WTC11 (cell line): ENCODE measurements at regions not wholly inside any gene's neighbourhood (a gene's known extent, or its start where the extent isn't known, plus 50 kb on each side); places are given as distances from the start of the nearest gene placed in this dataset.

Source experiments
- ATAC-seq: fragments of 200-7000 bp; cut with Tn5 transposase; 2 replicates; pipeline ENCODE4 v1.10.0; 2021; ENCODE audit warnings: mild to moderate bottlenecking, moderate library complexity
- CTCF ChIA-PET: fragments of 300-600 bp; sonication (Branson Sonifier 250); formaldehyde crosslinking; loops from one replicate; lab custom pipeline; 2021; ENCODE audit warnings: antibody characterized with exemption; lab: Charles Lee
- POLR2A ChIA-PET: fragments of 350-600 bp; sonication (Branson Sonifier 250); formaldehyde crosslinking; loops from one replicate; lab custom pipeline; 2021; ENCODE audit warnings: antibody characterized with exemption; lab: Charles Lee
- DNase-seq: peaks from one replicate; pipeline ENCODE4 v3.0.0; 2021; ENCODE audit warnings: low spot score
- H3K27ac Mint-ChIP-seq: 2 replicates; pipeline ENCODE4 v1.8.0; 2021; ENCODE audit warnings: mixed read lengths
- H3K27me3 Mint-ChIP-seq: 2 replicates; pipeline ENCODE4 v1.8.0; 2021; ENCODE audit warnings: low read depth, mild to moderate bottlenecking, moderate library complexity, mixed read lengths
- H3K36me3 Mint-ChIP-seq: 2 replicates; pipeline ENCODE4 v1.8.0; 2021; ENCODE audit warnings: mixed read lengths
- H3K4me1 Mint-ChIP-seq: 2 replicates; pipeline ENCODE4 v1.8.0; 2022; ENCODE audit warnings: mixed read lengths
- H3K4me3 Mint-ChIP-seq: 2 replicates; pipeline ENCODE4 v1.8.0; 2021; ENCODE audit warnings: mild to moderate bottlenecking, moderate library complexity, mixed read lengths
- H3K9me3 Mint-ChIP-seq: 2 replicates; pipeline ENCODE4 v1.8.0; 2021; ENCODE audit warnings: mixed read lengths
- ATF1 ChIP-seq: sonication (generic); formaldehyde crosslinking; IDR thresholded peaks from 2 replicates; pipeline ENCODE4 v1.8.1; 2023; ENCODE audit warnings: mild to moderate bottlenecking, moderate library complexity, missing genetic modification reagents
- ATF3 ChIP-seq: sonication (generic); formaldehyde crosslinking; conservative IDR thresholded peaks from 2 replicates; pipeline ENCODE4 v1.8.1; 2022; ENCODE audit warnings: mild to moderate bottlenecking, missing genetic modification reagents
- E2F1 ChIP-seq: sonication (generic); formaldehyde crosslinking; IDR thresholded peaks from 2 replicates; pipeline ENCODE4 v1.8.0; 2022; ENCODE audit warnings: mild to moderate bottlenecking, missing genetic modification reagents
- EMX1 ChIP-seq: fragments of 250-450 bp; sonication (Bioruptor Pico); IDR thresholded peaks from 2 replicates; pipeline ENCODE4 v1.8.0; 2021; ENCODE audit warnings: mild to moderate bottlenecking
- ETV6 ChIP-seq: sonication (generic); formaldehyde crosslinking; IDR thresholded peaks from 2 replicates; pipeline ENCODE4 v1.8.1; 2022; ENCODE audit warnings: mild to moderate bottlenecking, missing genetic modification reagents
- FOXK1 ChIP-seq: sonication (generic); formaldehyde crosslinking; IDR thresholded peaks from 2 replicates; pipeline ENCODE4 v1.8.0; 2022; ENCODE audit warnings: mild to moderate bottlenecking, moderate library complexity, missing genetic modification reagents
- FOXP1 ChIP-seq: sonication (generic); formaldehyde crosslinking; IDR thresholded peaks from 2 replicates; pipeline ENCODE4 v1.8.0; 2022; ENCODE audit warnings: missing genetic modification reagents, mild to moderate bottlenecking, moderate library complexity, borderline replicate concordance
- IRF1 ChIP-seq: sonication (generic); formaldehyde crosslinking; IDR thresholded peaks from 2 replicates; pipeline ENCODE4 v1.8.0; 2023; ENCODE audit warnings: missing genetic modification reagents
- KAT7 ChIP-seq: sonication (generic); formaldehyde crosslinking; IDR thresholded peaks from 2 replicates; pipeline ENCODE4 v1.8.1; 2023; ENCODE audit warnings: missing genetic modification reagents, mild to moderate bottlenecking, borderline replicate concordance
- MAX ChIP-seq: sonication (generic); formaldehyde crosslinking; IDR thresholded peaks from 2 replicates; pipeline ENCODE4 v1.8.0; 2022; ENCODE audit warnings: mild to moderate bottlenecking, missing genetic modification reagents
- MLX ChIP-seq: sonication (generic); formaldehyde crosslinking; IDR thresholded peaks from 2 replicates; pipeline ENCODE4 v1.8.1; 2023; ENCODE audit warnings: mild to moderate bottlenecking, missing genetic modification reagents, moderate library complexity
- MYBL2 ChIP-seq: sonication (generic); formaldehyde crosslinking; IDR thresholded peaks from 2 replicates; pipeline ENCODE4 v1.8.1; 2023; ENCODE audit warnings: mild to moderate bottlenecking, moderate library complexity, missing genetic modification reagents
- NFYB ChIP-seq: sonication (generic); formaldehyde crosslinking; conservative IDR thresholded peaks from 2 replicates; pipeline ENCODE4 v1.8.0; 2022; ENCODE audit warnings: low read depth, missing genetic modification reagents
- OVOL2 ChIP-seq: fragments of 250-450 bp; sonication (Bioruptor Pico); IDR thresholded peaks from 2 replicates; pipeline ENCODE4 v1.9.0; 2021; ENCODE audit warnings: mild to moderate bottlenecking, borderline replicate concordance
- SMAD3 ChIP-seq: sonication (generic); formaldehyde crosslinking; IDR thresholded peaks from 2 replicates; pipeline ENCODE4 v1.8.0; 2022; ENCODE audit warnings: missing genetic modification reagents, mild to moderate bottlenecking, borderline replicate concordance
- SOX15 ChIP-seq: fragments of 250-450 bp; sonication (Bioruptor Pico); IDR thresholded peaks from 2 replicates; pipeline ENCODE4 v1.9.0; 2021; ENCODE audit warnings: mild to moderate bottlenecking
- TEAD4 ChIP-seq: sonication (generic); formaldehyde crosslinking; IDR thresholded peaks from 2 replicates; pipeline ENCODE4 v1.8.0; 2022; ENCODE audit warnings: mild to moderate bottlenecking, missing genetic modification reagents
- USF2 ChIP-seq: sonication (generic); formaldehyde crosslinking; IDR thresholded peaks from 2 replicates; pipeline ENCODE4 v1.8.1; 2023; ENCODE audit warnings: mild to moderate bottlenecking, missing genetic modification reagents, moderate library complexity
- ZBTB43 ChIP-seq: sonication (generic); formaldehyde crosslinking; IDR thresholded peaks from 2 replicates; pipeline ENCODE4 v1.8.1; 2023; ENCODE audit warnings: mild to moderate bottlenecking, missing genetic modification reagents
- ZNF219 ChIP-seq: sonication (generic); formaldehyde crosslinking; IDR thresholded peaks from 2 replicates; pipeline ENCODE4 v1.8.0; 2023; ENCODE audit warnings: missing genetic modification reagents, mild to moderate bottlenecking, borderline replicate concordance
- ZNF425 ChIP-seq: fragments of 250-450 bp; sonication (Bioruptor Pico); conservative IDR thresholded peaks from 2 replicates; pipeline ENCODE4 v1.9.0; 2021; ENCODE audit warnings: mild to moderate bottlenecking
- ZNF671 ChIP-seq: fragments of 250-450 bp; sonication (Bioruptor Pico); IDR thresholded peaks from 2 replicates; pipeline ENCODE4 v1.8.0; 2021; ENCODE audit warnings: mild to moderate bottlenecking
- ZSCAN18 ChIP-seq: fragments of 250-450 bp; sonication (Bioruptor Pico); IDR thresholded peaks from 2 replicates; pipeline ENCODE4 v2.1.2; 2022; ENCODE audit warnings: mild to moderate bottlenecking, moderate library complexity

GRCh38 chr12:4850857-4851380, 58.8 kb upstream of the KCNA1 start (continued):
- TF ChIP-seq TEAD4 (CRISPR knock-in tag): no peak
- TF ChIP-seq, all 79 proteins: peak for 0

GRCh38 chr12:4852308-4852707, 57.4 kb upstream of the KCNA1 start:
- H3K27me3 Mint-ChIP-seq: peaks cover 6% of the 10 kb centered on the region
- no peak overlapping the region for H3K4me3 Mint-ChIP-seq
- no peak for TF ChIP-seq OVOL2
- TF ChIP-seq MAX: no peak
- no peak for TF ChIP-seq FOXP1 (CRISPR knock-in tag)
- no peak for TF ChIP-seq FOXK1
- no peak for TF ChIP-seq ATF3 (CRISPR knock-in tag)
- TF ChIP-seq ZNF425: no peak
- no peak for TF ChIP-seq ETV6 (CRISPR knock-in tag)
- no peak for TF ChIP-seq SMAD3 (CRISPR knock-in tag)
- no peak for TF ChIP-seq MYBL2
- no peak for TF ChIP-seq ZBTB43 (CRISPR knock-in tag)
- TF ChIP-seq, all 79 proteins: peak for 0
- ATAC-seq (no peak), DNase-seq (no peak)
- peaks cover 4% of the 10 kb centered on the region; the same call in 1 of the 2 replicates for H3K4me1 Mint-ChIP-seq
- no peaks in the 10 kb centered on the region for H3K9me3 Mint-ChIP-seq
- POLR2A ChIA-PET: no interaction called here
- H3K27ac Mint-ChIP-seq: no peak overlapping the region
- H3K36me3 Mint-ChIP-seq: no peaks in the 10 kb centered on the region
- CTCF ChIA-PET: no interaction called here

- H3K4me1 Mint-ChIP-seq: peaks cover 6% of the 10 kb centered on the region
- POLR2A ChIA-PET: no interaction called here
- peaks cover 7% of the 10 kb centered on the region for H3K27me3 Mint-ChIP-seq
- no peaks in the 10 kb centered on the region for H3K36me3 Mint-ChIP-seq
- TF ChIP-seq SOX15 (CRISPR knock-in tag) (no peak), E2F1 (CRISPR knock-in tag) (no peak), USF2 (no peak), EMX1 (CRISPR knock-in tag) (no peak), NFYB (CRISPR knock-in tag) (no peak), MLX (no peak), SMAD3 (CRISPR knock-in tag) (no peak), ATF1 (CRISPR knock-in tag) (no peak), ZNF671 (CRISPR knock-in tag) (no peak), ZSCAN18 (no peak), KAT7 (CRISPR knock-in tag) (no peak), ZNF425 (no peak), IRF1 (CRISPR knock-in tag) (no peak), ZNF219 (CRISPR knock-in tag) (no peak)
- no peak overlapping the region for H3K27ac Mint-ChIP-seq
- ATAC-seq (no peak), DNase-seq (no peak)
- H3K9me3 Mint-ChIP-seq: no peaks in the 10 kb centered on the region
- CTCF ChIA-PET: no interaction called here
- H3K4me3 Mint-ChIP-seq: no peak overlapping the region
Observed at GRCh38 chr12:4852911-4853310, 56.8 kb upstream of the KCNA1 start.
